B cell (primary cell): ENCODE measurements at regions not wholly inside any gene's neighbourhood (a gene's known extent, or its start where the extent isn't known, plus 50 kb on each side); places are given as distances from the start of the nearest gene placed in this dataset.

ENCODE experiments used
- ATAC-seq: fragments of 200-7000 bp; cut with Tn5 transposase; one replicate; pipeline ENCODE4 v1.10.0; 2021; ENCODE audit warnings: low read depth, mild to moderate bottlenecking, moderate number of reproducible peaks, moderate library complexity
- CTCF ChIA-PET: fragments of 350-600 bp; sonication (Branson Sonifier 250); formaldehyde crosslinking; loops from one replicate; lab custom pipeline; 2021; ENCODE audit warnings: antibody characterized with exemption, inconsistent platforms; lab: Charles Lee
- POLR2A ChIA-PET: fragments of 350-600 bp; sonication (Branson Sonifier 250); formaldehyde crosslinking; loops from one replicate; lab custom pipeline; 2021; ENCODE audit warnings: antibody characterized with exemption; lab: Charles Lee
- DNase-seq: peaks from one replicate; pipeline ENCODE4 v3.0.0; 2013
- H2AFZ ChIP-seq: 2 replicates; pipeline ENCODE4 v1.6.1; 2012; ENCODE audit warnings: mild to moderate bottlenecking, low read depth, low read length; ENCODE audit not compliant: insufficient read depth, poor library complexity, severe bottlenecking
- H3K27ac ChIP-seq, 2 donors: 1 replicate in 1 of 2; 2 replicates in 1 of 2; pipeline ENCODE4 v1.5.1; 2012 to 2013; ENCODE audit warnings: low read length in 2 of 2, mild to moderate bottlenecking in 2 of 2, moderate library complexity in 1 of 2
- H3K27me3 ChIP-seq, 4 experiments: fragments of 200-600 bp in 1 of 4; sonication (generic) in 1 of 4; replicated peaks in 1 of 4; 1 replicate in 2 of 4; 2 replicates in 2 of 4; pipeline versions ENCODE4 v1.6.1 to v1.7.0; 2013 to 2016; ENCODE audit warnings: low read length in 3 of 4, mild to moderate bottlenecking in 2 of 4, mixed read lengths in 1 of 4, moderate library complexity in 1 of 4; ENCODE audit not compliant: insufficient read depth in 4 of 4, control insufficient read depth in 3 of 4; ENCODE audit errors: control extremely low read depth in 1 of 4
- H3K36me3 ChIP-seq, 2 experiments: replicated peaks in 1 of 2; 1 replicate in 1 of 2; 2 replicates in 1 of 2; pipeline versions ENCODE4 v1.6.1 to v1.7.1; 2013; ENCODE audit warnings: low read length in 1 of 2; ENCODE audit not compliant: insufficient read depth in 2 of 2, control insufficient read depth in 1 of 2; ENCODE audit errors: control extremely low read depth in 1 of 2, extremely low read depth in 1 of 2
- H3K4me1 ChIP-seq, 2 donors: fragments of 200-600 bp in 1 of 2; sonication (generic) in 1 of 2; 1 replicate in 1 of 2; 2 replicates in 1 of 2; pipeline versions ENCODE4 v1.5.1 to v1.6.1; 2013 to 2017; ENCODE audit warnings: low read length in 2 of 2; ENCODE audit not compliant: control insufficient read depth in 2 of 2, insufficient read depth in 2 of 2
- H3K4me2 ChIP-seq: replicated peaks from 2 replicates; pipeline ENCODE3; 2012; ENCODE audit warnings: mild to moderate bottlenecking, low read depth, low read length; ENCODE audit not compliant: poor library complexity, severe bottlenecking
- H3K4me3 ChIP-seq, 5 experiments: fragments of 200-600 bp in 1 of 5; sonication (generic) in 1 of 5; 1 replicate in 3 of 5; 2 replicates in 2 of 5; pipeline versions ENCODE4 v1.5.1 to v1.7.0; 2011 to 2016; ENCODE audit warnings: low read length in 4 of 5, mild to moderate bottlenecking in 4 of 5, low read depth in 2 of 5, control low read depth in 1 of 5, moderate library complexity in 1 of 5; ENCODE audit not compliant: insufficient read depth in 1 of 5; ENCODE audit errors: control extremely low read depth in 1 of 5, extremely low read depth in 1 of 5
- H3K79me2 ChIP-seq: fragments of 200-600 bp; sonication (generic); one replicate; pipeline ENCODE4 v1.6.0; 2016; ENCODE audit warnings: low read length; ENCODE audit not compliant: control insufficient read depth, insufficient read depth
- H3K9ac ChIP-seq: fragments of 200-600 bp; sonication (generic); 2 replicates; pipeline ENCODE4 v1.6.1; 2017; ENCODE audit warnings: mild to moderate bottlenecking, low read length, moderate library complexity
- H3K9me3 ChIP-seq, 3 donors: one replicate each; pipeline versions ENCODE4 v1.6.1 to v1.7.1; 2013; ENCODE audit warnings: low read length in 2 of 3; ENCODE audit not compliant: control insufficient read depth in 2 of 3, insufficient read depth in 1 of 3; ENCODE audit errors: control extremely low read depth in 1 of 3
- H4K20me1 ChIP-seq: 2 replicates; pipeline ENCODE4 v1.6.0; 2012; ENCODE audit warnings: mild to moderate bottlenecking, low read length; ENCODE audit not compliant: insufficient read depth, control insufficient read depth, poor library complexity, severe bottlenecking
- H3K27ac Mint-ChIP-seq: one replicate; pipeline ENCODE4 v1.8.0; 2021; ENCODE audit warnings: mixed read lengths
- H3K27me3 Mint-ChIP-seq: one replicate; pipeline ENCODE4 v1.8.0; 2021; ENCODE audit warnings: mixed read lengths
- H3K4me1 Mint-ChIP-seq: one replicate; pipeline ENCODE4 v1.8.0; 2021; ENCODE audit warnings: mixed read lengths
- H3K4me3 Mint-ChIP-seq: one replicate; pipeline ENCODE4 v1.8.0; 2021; ENCODE audit warnings: mixed read lengths
- H3K9me3 Mint-ChIP-seq: one replicate; pipeline ENCODE4 v1.8.0; 2022; ENCODE audit warnings: mixed read lengths; ENCODE audit not compliant: insufficient read depth
- EZH2 ChIP-seq: IDR thresholded peaks from 2 replicates; pipeline ENCODE4 v1.6.1; 2012; ENCODE audit warnings: borderline replicate concordance, low read depth, mild to moderate bottlenecking, moderate library complexity, low read length; ENCODE audit not compliant: insufficient read depth, poor library complexity, severe bottlenecking
- WGBS: methylation state at CpG from one replicate; pipeline ENCODE4 v1.1.5; 2013; ENCODE audit warnings: missing lambda C conversion rate; ENCODE audit not compliant: insufficient coverage; 5-methylcytosine and 5-hydroxymethylcytosine counted together
- intact Hi-C: fragments of 100-400 bp; cut with micrococcal nuclease; formaldehyde crosslinking; loops from one replicate; pipeline ENCODE4 v1.10.0; 2022
- TF ChIP-seq, protein P1 (sequence below): fragments of 200-600 bp; IDR thresholded peaks from one replicate; pipeline ENCODE4 v1.8.0; 2022; ENCODE audit warnings: antibody characterized with exemption, mild to moderate bottlenecking

DNA sequence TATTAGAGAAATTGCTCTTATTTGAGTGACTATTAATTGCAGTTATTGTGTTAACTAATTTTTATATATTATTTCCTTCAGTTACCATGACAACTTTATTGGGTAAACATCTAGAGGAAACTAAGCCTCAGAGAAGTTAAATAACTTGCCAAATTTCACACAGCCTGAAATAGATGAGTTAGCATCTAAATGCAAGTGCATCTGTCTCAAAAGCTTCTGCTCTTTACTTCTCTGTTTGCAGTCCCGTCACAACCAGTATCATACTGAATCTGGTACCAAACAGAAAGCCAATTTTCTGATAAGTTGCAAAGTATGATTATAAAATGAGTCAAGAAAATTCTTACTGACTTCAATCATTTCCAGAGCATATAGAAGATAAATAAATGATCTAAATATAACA, 1544.9 kb upstream of the PCDH7 start:
- H3K4me3 Mint-ChIP-seq: no peak overlapping the region
- H3K4me1 Mint-ChIP-seq: no peaks in the 10 kb centered on the region
- ATAC-seq (no peak), DNase-seq (no peak)
- H4K20me1 ChIP-seq: no peaks in the 10 kb centered on the region
- no peaks in the 10 kb centered on the region for H3K36me3 ChIP-seq
- no peak overlapping the region for H3K4me3 ChIP-seq
- H3K9me3 ChIP-seq: no peaks in the 10 kb centered on the region
- H3K9ac ChIP-seq: no peak overlapping the region
- no peaks in the 10 kb centered on the region for H3K4me1 ChIP-seq
- no peaks in the 10 kb centered on the region for H3K27me3 Mint-ChIP-seq
- intact Hi-C loops: no loop called here
- TF ChIP-seq, protein P1, sequence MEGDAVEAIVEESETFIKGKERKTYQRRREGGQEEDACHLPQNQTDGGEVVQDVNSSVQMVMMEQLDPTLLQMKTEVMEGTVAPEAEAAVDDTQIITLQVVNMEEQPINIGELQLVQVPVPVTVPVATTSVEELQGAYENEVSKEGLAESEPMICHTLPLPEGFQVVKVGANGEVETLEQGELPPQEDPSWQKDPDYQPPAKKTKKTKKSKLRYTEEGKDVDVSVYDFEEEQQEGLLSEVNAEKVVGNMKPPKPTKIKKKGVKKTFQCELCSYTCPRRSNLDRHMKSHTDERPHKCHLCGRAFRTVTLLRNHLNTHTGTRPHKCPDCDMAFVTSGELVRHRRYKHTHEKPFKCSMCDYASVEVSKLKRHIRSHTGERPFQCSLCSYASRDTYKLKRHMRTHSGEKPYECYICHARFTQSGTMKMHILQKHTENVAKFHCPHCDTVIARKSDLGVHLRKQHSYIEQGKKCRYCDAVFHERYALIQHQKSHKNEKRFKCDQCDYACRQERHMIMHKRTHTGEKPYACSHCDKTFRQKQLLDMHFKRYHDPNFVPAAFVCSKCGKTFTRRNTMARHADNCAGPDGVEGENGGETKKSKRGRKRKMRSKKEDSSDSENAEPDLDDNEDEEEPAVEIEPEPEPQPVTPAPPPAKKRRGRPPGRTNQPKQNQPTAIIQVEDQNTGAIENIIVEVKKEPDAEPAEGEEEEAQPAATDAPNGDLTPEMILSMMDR: no peak
- no peak for TF ChIP-seq EZH2
- CTCF ChIA-PET: no interaction called here
- no peak overlapping the region for H3K27ac Mint-ChIP-seq
- H2AFZ ChIP-seq: no peak overlapping the region
- no peaks in the 10 kb centered on the region for H3K79me2 ChIP-seq
- no peak overlapping the region for H3K4me2 ChIP-seq
- WGBS: no CpG with 5 or more reads among the region's 1 CpG
- H3K9me3 Mint-ChIP-seq: peaks cover 8% of the 10 kb centered on the region
- H3K27me3 ChIP-seq: no peaks in the 10 kb centered on the region
- POLR2A ChIA-PET: no interaction called here
- H3K27ac ChIP-seq: no peak overlapping the region

DNA sequence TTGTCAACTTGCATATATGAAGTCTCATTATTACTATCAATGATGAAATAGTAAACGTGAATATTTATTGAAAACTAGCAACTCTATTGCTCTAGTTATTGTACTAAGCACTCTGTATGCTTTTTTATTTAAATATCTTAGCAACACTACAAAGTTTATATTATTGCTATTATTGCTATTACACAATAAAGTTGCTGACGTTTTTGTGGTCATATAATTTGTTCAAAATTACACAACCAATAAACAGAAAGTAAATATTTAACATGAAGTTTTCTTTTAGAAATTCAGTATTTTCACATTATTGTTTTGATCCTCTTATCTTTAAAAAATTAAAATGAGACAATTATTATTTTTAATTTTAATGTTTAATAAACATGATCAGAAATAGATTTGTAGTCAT, 1521.1 kb upstream of the PCDH7 start:
- WGBS: no CpG with 5 or more reads among the region's 2 CpGs
- peaks cover 6% of the 10 kb centered on the region for H3K9me3 Mint-ChIP-seq
- intact Hi-C loops: no loop called here

More for the DNA sequence above, 1521.1 kb upstream of the PCDH7 start:
- CTCF ChIA-PET: no interaction called here
- Histone ChIP-seq H3K4me1 (no peaks in the 10 kb centered on the region), H3K9ac (no peak overlapping the region), H3K9me3 (no peaks in the 10 kb centered on the region), H3K79me2 (no peaks in the 10 kb centered on the region), H2AFZ (no peak overlapping the region), H3K36me3 (no peaks in the 10 kb centered on the region), H3K4me3 (no peak overlapping the region), H4K20me1 (no peaks in the 10 kb centered on the region), H3K27ac (no peak overlapping the region), H3K4me2 (no peak overlapping the region), H3K27me3 (no peaks in the 10 kb centered on the region)
- no peaks in the 10 kb centered on the region for H3K27me3 Mint-ChIP-seq
- no peak overlapping the region for H3K4me3 Mint-ChIP-seq
- TF ChIP-seq EZH2: no peak
- TF ChIP-seq, protein P1: no peak
- POLR2A ChIA-PET: no interaction called here
- no peak overlapping the region for H3K27ac Mint-ChIP-seq
- no peaks in the 10 kb centered on the region for H3K4me1 Mint-ChIP-seq
- ATAC-seq: no peak
- DNase-seq: no peak
